T-cell (primary cell): ENCODE measurements at regions not wholly inside any gene's neighbourhood (a gene's known extent, or its start where the extent isn't known, plus 50 kb on each side); places are given as distances from the start of the nearest gene placed in this dataset.

ENCODE experiments used
- ATAC-seq, 4 experiments: fragments of 200-7000 bp in 3 of 4; fragments of 150-1000 bp in 1 of 4; cut with Tn5 transposase; replicated peaks in 1 of 4; 1 replicate in 3 of 4; 2 replicates in 1 of 4; pipeline ENCODE4 v1.10.0; 2021; ENCODE audit warnings: moderate library complexity in 3 of 4, mild to moderate bottlenecking in 2 of 4, moderate number of reproducible peaks in 1 of 4
- CTCF ChIA-PET, 2 donors: fragments of 300-600 bp; sonication (Branson Sonifier 250); formaldehyde crosslinking; loops; one replicate each; lab custom pipeline; 2022; ENCODE audit warnings: antibody characterized with exemption in 2 of 2; lab: Charles Lee
- POLR2A ChIA-PET, 2 donors: fragments of 300-600 bp; sonication (Branson Sonifier 250); formaldehyde crosslinking; loops; one replicate each; lab custom pipeline; 2022; ENCODE audit warnings: antibody characterized with exemption in 2 of 2; lab: Charles Lee
- DNase-seq, 35 experiments: peaks; one replicate each; pipeline versions ENCODE4 v3.0.0 to v3.0.0-alpha.2; 2013 to 2023
- H3K27ac ChIP-seq: one replicate; pipeline ENCODE4 v1.5.1; 2013; ENCODE audit warnings: low read length
- H3K27me3 ChIP-seq, 2 experiments: replicated peaks in 1 of 2; 1 replicate in 1 of 2; 2 replicates in 1 of 2; pipeline versions ENCODE4 v1.6.1 to v1.7.0; 2013; ENCODE audit warnings: low read length in 1 of 2, mixed read lengths in 1 of 2; ENCODE audit not compliant: control insufficient read depth in 2 of 2, insufficient read depth in 2 of 2; ENCODE audit errors: extremely low read depth in 1 of 2
- H3K36me3 ChIP-seq, 2 donors: 1 replicate in 1 of 2; 2 replicates in 1 of 2; pipeline versions ENCODE4 v1.6.1 to v1.7.0; 2013; ENCODE audit warnings: low read length in 1 of 2; ENCODE audit not compliant: control insufficient read depth in 2 of 2, insufficient read depth in 1 of 2; ENCODE audit errors: extremely low read depth in 1 of 2
- H3K4me1 ChIP-seq, 2 experiments: 1 replicate in 1 of 2; 2 replicates in 1 of 2; pipeline versions ENCODE4 v1.6.1 to v1.7.0; 2013; ENCODE audit warnings: low read length in 2 of 2, mixed read lengths in 1 of 2; ENCODE audit not compliant: insufficient read depth in 2 of 2, control insufficient read depth in 1 of 2; ENCODE audit errors: extremely low read depth in 1 of 2
- H3K4me3 ChIP-seq, 2 donors: 1 replicate in 1 of 2; 2 replicates in 1 of 2; pipeline versions ENCODE4 v1.5.1 to v1.7.0; 2013; ENCODE audit warnings: mild to moderate bottlenecking in 2 of 2, low read length in 1 of 2, moderate library complexity in 1 of 2; ENCODE audit not compliant: control insufficient read depth in 1 of 2; ENCODE audit errors: extremely low read depth in 1 of 2
- H3K9me3 ChIP-seq: 2 replicates; pipeline ENCODE4 v1.7.0; 2013
- H3K27ac Mint-ChIP-seq, 2 donors: one replicate each; pipeline ENCODE4 v1.8.0; 2020 to 2021; ENCODE audit warnings: mild to moderate bottlenecking in 2 of 2, mixed read lengths in 2 of 2
- H3K27me3 Mint-ChIP-seq, 2 donors: one replicate each; pipeline ENCODE4 v1.8.0; 2021 to 2022; ENCODE audit warnings: mixed read lengths in 2 of 2
- H3K36me3 Mint-ChIP-seq: one replicate; pipeline ENCODE4 v1.8.0; 2021; ENCODE audit warnings: mixed read lengths
- H3K4me1 Mint-ChIP-seq, 3 donors: one replicate each; pipeline ENCODE4 v1.8.0; 2020 to 2022; ENCODE audit warnings: mixed read lengths in 3 of 3, mild to moderate bottlenecking in 1 of 3
- H3K4me3 Mint-ChIP-seq, 3 donors: one replicate each; pipeline ENCODE4 v1.8.0; 2020 to 2022; ENCODE audit warnings: mild to moderate bottlenecking in 3 of 3, mixed read lengths in 3 of 3, moderate library complexity in 3 of 3
- H3K9me3 Mint-ChIP-seq, 3 donors: one replicate each; pipeline ENCODE4 v1.8.0; 2020 to 2022; ENCODE audit warnings: mixed read lengths in 3 of 3
- WGBS: methylation state at CpG from one replicate; pipeline ENCODE4 v1.1.5; 2013; ENCODE audit warnings: missing lambda C conversion rate; ENCODE audit not compliant: insufficient coverage; 5-methylcytosine and 5-hydroxymethylcytosine counted together

- Histone ChIP-seq H3K4me1 (no peaks in the 10 kb centered on the region), H3K27ac (no peak overlapping the region), H3K36me3 (no peaks in the 10 kb centered on the region), H3K27me3 (no peaks in the 10 kb centered on the region), H3K4me3 (no peak overlapping the region), H3K9me3 (no peaks in the 10 kb centered on the region)
- Mint-ChIP-seq H3K36me3 (no peaks in the 10 kb centered on the region), H3K27me3 (peaks cover 15 to 22% of the 10 kb centered on the region in 2 donors), H3K4me1 (no peaks in the 10 kb centered on the region), H3K27ac (no peak overlapping the region), H3K4me3 (no peak overlapping the region), H3K9me3 (no peaks in the 10 kb centered on the region)
- DNase-seq (no peak), ATAC-seq (no peak)
- POLR2A ChIA-PET, result no interaction called here
- CTCF ChIA-PET, result no interaction called here
- 100% methylated on average over 1 of the region's 4 CpGs for WGBS
Observed at GRCh38 chr6:125699591-125699990, 49.8 kb upstream of the HEY2 start.
